ENCODE measurements at regions not wholly inside any gene's neighbourhood (a gene's known extent, or its start where the extent isn't known, plus 50 kb on each side); places are given as distances from the start of the nearest gene placed in this dataset.

- ATAC-seq (ENCODE audit: low FRiP score), result no peak
- no peak for DNase-seq (ENCODE audit: low spot score)
- TF ChIP-seq CTCF (IDR thresholded peaks at IDR 0.05), result no peak
Observed at GRCh38 chr2:147255812-147256211, 589.0 kb upstream of the ACVR2A start.

GRCh38 chr2:147250652-147251356 is 594.0 kb upstream of the ACVR2A start:
- ATAC-seq (ENCODE audit: low FRiP score), result no peak
- no peak for DNase-seq (ENCODE audit: low spot score)
- TF ChIP-seq CTCF (IDR thresholded peaks at IDR 0.05), result no peak

- no peak for ATAC-seq (ENCODE audit: low FRiP score)
- DNase-seq (ENCODE audit: low spot score), result no peak
- no peak for TF ChIP-seq CTCF (IDR thresholded peaks at IDR 0.05)
Observed at GRCh38 chr2:147247749-147248148, 597.1 kb upstream of the ACVR2A start.

GRCh38 chr2:147242445-147242844 is 602.4 kb upstream of the ACVR2A start:
- no peak for DNase-seq (ENCODE audit: low spot score)
- no peak for TF ChIP-seq CTCF (IDR thresholded peaks at IDR 0.05)
- no peak for ATAC-seq (ENCODE audit: low FRiP score)

- no peak for TF ChIP-seq CTCF (IDR thresholded peaks at IDR 0.05)
- no peak for DNase-seq (ENCODE audit: low spot score)
- no peak for ATAC-seq (ENCODE audit: low FRiP score)
Observed at GRCh38 chr2:147236601-147237000, 608.2 kb upstream of the ACVR2A start.

GRCh38 chr2:147232225-147232669 is 612.6 kb upstream of the ACVR2A start:
- TF ChIP-seq CTCF (IDR thresholded peaks at IDR 0.05), result no peak
- ATAC-seq (ENCODE audit: low FRiP score) (no peak), DNase-seq (ENCODE audit: low spot score) (no peak)

- DNase-seq (ENCODE audit: low spot score) (no peak), ATAC-seq (ENCODE audit: low FRiP score) (no peak)
- no peak for TF ChIP-seq CTCF (IDR thresholded peaks at IDR 0.05)
Observed at GRCh38 chr2:147231607-147232006, 613.2 kb upstream of the ACVR2A start.

All from omental fat pad (tissue), 3 donors.